ENCODE measurements at regions not wholly inside any gene's neighbourhood (a gene's known extent, or its start where the extent isn't known, plus 50 kb on each side); places are given as distances from the start of the nearest gene placed in this dataset.
A peak's percentile ranks its signal among the peaks of the same experiment; 100 is the strongest.
"Not testable (repeated sequence)": the region's sequence is repeated elsewhere in the genome, so short reads cannot be mapped to it uniquely, and the experiment has no call there.

GRCh38 chr2:216981951-216982350, 122.1 kb upstream of the TNP1 start:
- not testable (repeated sequence) for H3F3A ChIP-seq (replicated peaks; ENCODE audit: low read depth)

GRCh38 chr2:216980510-216980909, 120.6 kb upstream of the TNP1 start:
- H3K9me2 ChIP-seq (ENCODE audit: insufficient read depth); H3K4me1 Mint-ChIP-seq; H3K27me3 ChIP-seq (ENCODE audit: insufficient read depth); H3K4me1 ChIP-seq (ENCODE audit: insufficient read depth); DNase-seq (ENCODE audit: low spot score); ATAC-seq; H3K27me3 Mint-ChIP-seq (ENCODE audit: insufficient read depth, low read depth, poor library complexity); H2AFZ ChIP-seq; H3F3A ChIP-seq (replicated peaks; ENCODE audit: low read depth); H3K36me3 Mint-ChIP-seq (ENCODE audit: low read depth); H3K27ac Mint-ChIP-seq; H3K4me2 ChIP-seq; H4K20me1 ChIP-seq (replicated peaks; ENCODE audit: insufficient read depth); H3K4me3 ChIP-seq; H3K79me2 ChIP-seq (replicated peaks; ENCODE audit: insufficient read depth); H3K4me3 Mint-ChIP-seq; H3K27ac ChIP-seq (ENCODE audit: low read depth); H3K36me3 ChIP-seq (ENCODE audit: insufficient read depth): not testable (repeated sequence)
- peaks cover 11% of the 10 kb centered on the region; the same call in 2 of the 3 replicates for H3K9me3 Mint-ChIP-seq

More at GRCh38 chr2:216981951-216982350, 122.1 kb upstream of the TNP1 start:
- not testable (repeated sequence) for H3K4me1 ChIP-seq (ENCODE audit: insufficient read depth); H3K27me3 Mint-ChIP-seq (ENCODE audit: insufficient read depth, low read depth, poor library complexity); ATAC-seq; H3K36me3 ChIP-seq (ENCODE audit: insufficient read depth); H2AFZ ChIP-seq; H3K4me2 ChIP-seq; H3K79me2 ChIP-seq (replicated peaks; ENCODE audit: insufficient read depth); H4K20me1 ChIP-seq (replicated peaks; ENCODE audit: insufficient read depth); DNase-seq (ENCODE audit: low spot score); H3K4me3 Mint-ChIP-seq; H3K4me3 ChIP-seq; H3K36me3 Mint-ChIP-seq (ENCODE audit: low read depth); H3K27ac ChIP-seq (ENCODE audit: low read depth); H3K27me3 ChIP-seq (ENCODE audit: insufficient read depth); H3K27ac Mint-ChIP-seq; H3K9me2 ChIP-seq (ENCODE audit: insufficient read depth)
- Mint-ChIP-seq H3K4me1 (peaks cover 11% of the 10 kb centered on the region), H3K9me3 (peaks cover 11% of the 10 kb centered on the region; the same call in 2 of the 3 replicates)
- peak in 1 of 2 experiments; percentile 32; a peak in 2 of 4 replicates for TF ChIP-seq CTCF (conservative IDR thresholded peaks at IDR 0.05; ENCODE audit: low read depth in 2 of 2)

GRCh38 chr2:216974321-216975302, 114.7 kb upstream of the TNP1 start:
- no peaks in the 10 kb centered on the region; the same call in 2 of the 3 replicates for H3K36me3 Mint-ChIP-seq (ENCODE audit: low read depth)
- no peak overlapping the region for H3K27ac Mint-ChIP-seq
- no peak for DNase-seq (ENCODE audit: low spot score)
- H3K27ac ChIP-seq (ENCODE audit: low read depth), result no peak overlapping the region
- H3K4me1 Mint-ChIP-seq, result no peaks in the 10 kb centered on the region
- no peaks in the 10 kb centered on the region for H3K27me3 Mint-ChIP-seq (ENCODE audit: insufficient read depth, low read depth, poor library complexity)
- no peak overlapping the region for H3K4me2 ChIP-seq
- H3K27me3 ChIP-seq (ENCODE audit: insufficient read depth), result no peaks in the 10 kb centered on the region
- H3K79me2 ChIP-seq (replicated peaks; ENCODE audit: insufficient read depth), result no peaks in the 10 kb centered on the region
- no peak overlapping the region for H2AFZ ChIP-seq
- H3K4me3 Mint-ChIP-seq, result no peak overlapping the region
- H3K9me3 Mint-ChIP-seq, result peaks cover 11% of the 10 kb centered on the region; the same call in 2 of the 3 replicates
- H3K36me3 ChIP-seq (ENCODE audit: insufficient read depth), result no peaks in the 10 kb centered on the region
- no peaks in the 10 kb centered on the region for H3F3A ChIP-seq (replicated peaks; ENCODE audit: low read depth)
- H3K4me1 ChIP-seq (ENCODE audit: insufficient read depth), result no peaks in the 10 kb centered on the region
- no peaks in the 10 kb centered on the region for H4K20me1 ChIP-seq (replicated peaks; ENCODE audit: insufficient read depth)
- H3K4me3 ChIP-seq, result no peak overlapping the region
- H3K9me2 ChIP-seq (ENCODE audit: insufficient read depth), result no peaks in the 10 kb centered on the region
- no peak for ATAC-seq
- TF ChIP-seq ETS1 (IDR thresholded peaks at IDR 0.05), result no peak
- TF ChIP-seq NANOG (IDR thresholded peaks at IDR 0.05; ENCODE audit: borderline replicate concordance), result no peak
- no peak for TF ChIP-seq ZNF114 (CRISPR knock-in tag; IDR thresholded peaks at IDR 0.05)
- TF ChIP-seq EZH2 (IDR thresholded peaks at IDR 0.05; ENCODE audit: low read depth, unreplicated experiment), result no peak
- no peak for TF ChIP-seq STAT1 (IDR thresholded peaks at IDR 0.05; ENCODE audit: unreplicated experiment)
- no peak for TF ChIP-seq JUNB (IDR thresholded peaks at IDR 0.05; ENCODE audit: unreplicated experiment)
- no peak for TF ChIP-seq REST (IDR thresholded peaks at IDR 0.05; ENCODE audit: unreplicated experiment)
- TF ChIP-seq EZH2phosphoT487 (IDR thresholded peaks at IDR 0.05; ENCODE audit: unreplicated experiment), result no peak
- no peak for TF ChIP-seq CREB1 (CRISPR knock-in tag; IDR thresholded peaks at IDR 0.05; ENCODE audit: low read depth)
